HG03175 (cell line): ENCODE measurements at regions not wholly inside any gene's neighbourhood (a gene's known extent, or its start where the extent isn't known, plus 50 kb on each side); places are given as distances from the start of the nearest gene placed in this dataset.
"Not testable (repeated sequence)": the region's sequence is repeated elsewhere in the genome, so short reads cannot be mapped to it uniquely, and the experiment has no call there.

Source experiments
- ATAC-seq: cut with Tn5 transposase; IDR thresholded peaks from one replicate; pipeline ENCODE4 v1.9.1; 2021; ENCODE audit warnings: mild to moderate bottlenecking, moderate library complexity; ENCODE audit not compliant: unreplicated experiment

DNA sequence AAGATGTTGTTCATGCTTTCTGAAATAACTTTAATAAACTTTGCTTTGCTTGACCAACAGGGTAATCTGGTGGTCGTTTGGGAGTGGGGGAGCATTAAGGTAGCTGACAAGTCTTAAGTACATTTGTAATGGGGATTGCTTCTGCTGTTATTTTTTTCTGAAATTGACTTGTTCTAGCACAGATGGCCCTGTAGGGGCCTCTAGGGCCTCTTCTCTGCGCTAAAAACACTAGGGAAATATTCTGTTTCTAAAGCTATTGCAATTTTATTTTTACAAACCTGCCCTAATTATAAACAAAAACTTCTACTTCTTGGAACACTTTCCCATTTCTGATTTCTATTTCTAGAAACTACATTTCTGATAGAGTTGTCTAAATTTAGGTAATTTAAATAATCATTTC lies 191.3 kb upstream of the KCNJ3 start:
- ATAC-seq: no peak

- ATAC-seq: no peak
These were observed 179.6 kb upstream of the KCNJ3 start for GRCh38 chr2:154518872-154519271.

DNA sequence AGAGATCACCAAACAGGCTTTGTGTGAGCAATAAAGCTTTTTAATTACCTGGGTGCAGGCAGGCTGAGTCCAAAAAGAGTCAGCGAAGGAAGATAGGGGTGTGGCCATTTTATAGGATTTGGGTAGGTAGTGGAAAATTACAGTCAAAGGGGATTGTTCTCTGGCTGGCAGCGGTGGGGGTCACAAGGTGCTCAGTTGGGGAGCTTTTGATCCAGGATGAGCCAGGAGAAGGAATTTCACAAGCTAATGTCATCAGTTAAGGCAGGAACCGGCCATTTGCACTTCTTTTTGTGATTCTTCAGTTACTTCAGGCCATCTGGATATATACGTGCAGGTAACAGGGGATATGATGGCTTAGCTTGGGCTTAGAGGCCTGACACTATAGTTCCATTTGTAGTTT lies 177.5 kb upstream of the KCNJ3 start:
- not testable (repeated sequence) for ATAC-seq

- no peak for ATAC-seq
These were observed 172.3 kb upstream of the KCNJ3 start for GRCh38 chr2:154526234-154526633.

DNA sequence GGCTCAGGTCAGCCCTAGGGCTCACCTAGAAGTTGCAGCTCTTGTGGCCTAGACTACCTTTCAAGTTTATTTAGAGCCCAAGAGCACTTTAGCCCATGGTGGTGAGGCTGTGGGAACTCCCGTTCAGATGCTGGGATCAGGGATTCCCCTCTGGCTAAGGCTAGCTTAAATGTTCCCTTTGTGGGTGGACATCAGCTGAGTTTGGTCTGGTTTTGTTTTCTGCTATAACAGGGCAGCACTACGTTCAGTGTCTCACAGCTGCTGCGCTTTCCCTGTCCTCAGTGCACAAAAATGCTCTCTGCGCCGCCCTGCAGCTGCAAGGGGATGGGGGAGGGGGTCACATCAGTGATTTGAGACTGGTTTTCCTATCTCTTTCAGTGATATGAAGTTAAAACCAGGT lies 170.5 kb upstream of the KCNJ3 start:
- no peak for ATAC-seq

- no peak for ATAC-seq
These were observed 166.5 kb upstream of the KCNJ3 start for GRCh38 chr2:154532004-154532403.

- ATAC-seq: no peak
These were observed 165.7 kb upstream of the KCNJ3 start for GRCh38 chr2:154532763-154533162.

DNA sequence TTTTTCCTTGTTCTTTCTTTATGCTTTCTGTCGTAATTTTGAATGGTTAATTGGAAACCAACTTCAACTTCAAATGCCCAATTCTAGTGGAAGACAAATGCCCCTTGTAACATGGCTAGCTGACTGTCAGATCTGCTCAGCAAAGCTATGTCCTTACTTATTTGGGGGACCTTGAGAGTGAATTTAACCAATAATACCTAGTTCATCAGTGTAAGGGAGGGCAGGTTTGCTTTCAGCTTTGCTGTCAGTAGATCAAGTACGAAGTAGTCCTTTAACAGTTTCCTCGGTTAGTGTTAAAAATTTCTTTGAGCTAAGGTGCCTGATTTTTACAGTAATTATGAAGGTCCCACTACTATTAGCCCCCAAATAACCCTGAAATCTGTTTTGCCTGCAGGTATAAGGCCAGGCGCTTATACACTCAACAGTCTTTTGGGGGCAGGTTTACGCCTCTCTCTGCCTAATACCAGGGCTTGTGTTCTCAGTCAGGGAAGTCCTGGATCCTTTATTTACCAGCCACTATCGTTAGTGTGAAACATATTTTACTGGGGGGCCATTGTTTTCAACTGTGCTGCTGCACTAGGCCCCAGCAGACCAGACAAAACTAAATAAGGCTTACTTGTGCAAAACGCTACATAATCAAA lies 165.1 kb upstream of the KCNJ3 start:
- no peak for ATAC-seq

DNA sequence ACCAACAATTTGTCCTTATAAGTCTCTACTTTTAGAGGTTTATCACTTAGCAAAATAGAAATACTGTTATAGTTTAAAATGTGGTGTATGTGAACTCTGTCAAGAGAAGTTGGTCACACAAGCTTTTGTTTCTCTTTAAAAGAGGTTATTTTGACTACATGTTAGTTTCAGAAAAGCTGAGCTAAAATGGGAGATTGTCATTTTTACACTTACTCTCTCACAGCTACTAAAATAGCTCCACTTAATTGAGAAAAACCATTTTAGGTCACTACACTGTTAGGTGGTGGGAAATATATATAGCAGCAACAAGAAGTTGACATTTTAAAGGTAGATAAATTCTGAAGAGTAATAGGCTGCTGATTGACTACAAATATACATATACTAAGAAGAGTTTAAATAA lies 161.5 kb upstream of the KCNJ3 start:
- no peak for ATAC-seq

GRCh38 chr2:154537843-154538450 lies 160.5 kb upstream of the KCNJ3 start:
- no peak for ATAC-seq

- ATAC-seq: no peak
These were observed 152.2 kb upstream of the KCNJ3 start for GRCh38 chr2:154546341-154546740.

DNA sequence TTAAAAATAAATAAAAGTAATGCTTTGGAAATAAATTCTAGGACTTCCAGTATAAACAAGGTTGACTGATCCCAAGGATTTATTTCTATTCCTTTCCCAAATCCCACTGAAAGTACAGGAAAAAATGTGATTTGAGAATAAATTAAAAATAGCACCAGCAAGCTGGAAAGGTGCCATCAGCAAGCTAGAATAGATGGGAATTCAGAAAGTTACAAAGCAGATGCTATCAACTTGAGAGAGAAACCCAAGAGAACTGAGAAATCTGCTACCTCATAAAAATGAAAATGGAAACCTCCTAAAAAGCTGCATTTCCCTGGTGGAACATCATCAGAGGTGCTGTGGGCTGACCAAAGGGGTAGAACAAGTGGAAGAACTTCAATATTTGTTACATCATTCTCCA lies 148.6 kb upstream of the KCNJ3 start:
- no peak for ATAC-seq

DNA sequence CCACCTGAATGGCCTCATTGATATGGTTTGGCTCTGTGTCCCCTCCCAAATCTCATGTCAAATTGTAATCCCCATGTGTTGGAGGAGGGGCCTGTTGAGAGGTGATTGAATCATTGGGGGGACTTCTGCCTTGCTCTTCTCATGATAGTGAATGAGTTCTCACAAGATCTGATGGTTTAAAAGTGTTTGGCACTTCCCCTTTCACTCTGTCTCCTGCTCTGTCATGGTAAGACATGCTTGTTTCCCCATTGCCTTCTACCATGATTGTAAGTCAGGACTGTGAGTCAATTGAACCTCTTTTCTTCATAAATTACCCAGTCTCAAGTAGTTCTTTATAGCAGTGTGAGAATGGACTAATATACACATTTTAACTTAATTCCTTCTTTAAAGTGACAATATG lies 146.8 kb upstream of the KCNJ3 start:
- ATAC-seq: no peak

GRCh38 chr2:154554046-154554445 lies 144.4 kb upstream of the KCNJ3 start:
- no peak for ATAC-seq

GRCh38 chr2:154555710-154556109 lies 142.8 kb upstream of the KCNJ3 start:
- no peak for ATAC-seq

- ATAC-seq: no peak
These were observed 142.3 kb upstream of the KCNJ3 start for GRCh38 chr2:154556146-154556545.

GRCh38 chr2:154556607-154557006 lies 141.9 kb upstream of the KCNJ3 start:
- no peak for ATAC-seq

DNA sequence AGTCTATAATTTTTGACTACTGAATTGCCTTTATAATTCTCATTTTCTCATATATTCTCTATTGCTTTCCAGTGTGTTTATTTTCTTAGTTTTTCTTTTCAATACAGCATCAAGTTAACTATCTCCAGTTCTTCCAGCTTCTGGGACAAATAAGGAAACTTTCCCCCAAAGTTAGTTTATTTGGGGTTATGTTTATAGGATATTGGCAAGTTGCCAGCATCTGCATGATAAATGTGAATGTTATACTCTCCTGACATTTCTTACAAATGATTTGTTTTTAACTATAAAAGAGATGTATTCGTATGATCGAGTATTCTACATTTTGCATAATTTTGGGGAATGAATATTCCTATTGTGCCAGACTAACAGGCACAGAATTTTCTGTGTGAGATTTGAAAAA lies 140.6 kb upstream of the KCNJ3 start:
- no peak for ATAC-seq

- no peak for ATAC-seq
These were observed 133.1 kb upstream of the KCNJ3 start for GRCh38 chr2:154565433-154565832.

DNA sequence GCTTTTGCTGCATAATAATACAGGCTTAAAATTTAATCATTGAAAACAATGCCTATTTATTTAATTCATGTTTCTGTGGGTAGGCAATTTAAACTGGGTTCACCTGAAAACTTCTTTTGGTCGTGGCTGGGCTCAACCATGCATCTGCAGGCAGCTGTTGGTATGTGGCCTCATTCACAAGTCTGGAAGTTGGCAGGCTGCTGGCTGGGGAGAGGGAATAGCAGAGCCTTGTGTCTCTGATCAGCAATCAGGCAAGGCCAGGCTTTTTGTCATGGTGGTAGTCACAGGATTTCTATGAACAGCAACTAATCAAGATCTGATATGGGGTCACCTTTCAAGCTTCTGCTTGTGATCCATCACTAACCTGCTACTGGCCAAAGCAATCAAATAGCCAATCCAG lies 130.1 kb upstream of the KCNJ3 start:
- no peak for ATAC-seq

DNA sequence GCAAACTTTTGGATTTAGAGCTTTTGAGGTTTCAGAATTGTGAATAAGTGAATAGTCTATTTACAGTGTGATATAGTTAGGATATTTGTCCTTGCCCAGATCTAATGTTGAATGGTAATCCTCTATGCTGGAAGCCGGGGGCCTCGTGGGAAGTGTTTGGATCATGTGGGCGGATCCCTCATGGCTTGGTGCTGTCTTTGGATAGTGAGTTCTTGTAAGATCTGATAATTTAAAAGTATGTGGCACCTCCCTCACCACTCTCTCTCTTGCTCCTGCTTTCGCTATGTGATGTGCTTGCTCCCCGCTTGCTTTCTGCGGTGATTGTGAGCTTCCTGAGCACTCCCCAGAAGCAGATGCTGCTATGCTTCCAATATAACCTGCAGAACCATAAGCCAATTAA lies 128.0 kb upstream of the KCNJ3 start:
- no peak for ATAC-seq

DNA sequence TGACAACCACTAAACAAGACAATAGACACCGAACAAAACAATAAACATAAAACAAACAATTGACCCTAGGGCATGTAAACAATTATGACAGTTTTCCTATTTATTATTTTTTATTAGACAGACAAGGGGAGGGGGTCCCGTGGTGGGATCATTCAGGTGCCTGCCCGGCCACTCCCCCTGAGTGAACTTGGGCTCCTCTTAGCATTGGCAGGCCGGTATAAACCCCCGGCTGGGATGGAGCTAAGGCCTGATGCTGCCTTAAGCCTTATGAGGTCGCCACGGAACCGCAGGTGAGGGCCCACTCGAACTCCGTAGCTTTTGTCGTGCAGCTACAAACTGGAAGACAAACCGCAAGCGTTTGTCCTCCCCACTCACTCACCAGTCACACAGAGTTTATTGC lies 121.8 kb upstream of the KCNJ3 start:
- not testable (repeated sequence) for ATAC-seq

DNA sequence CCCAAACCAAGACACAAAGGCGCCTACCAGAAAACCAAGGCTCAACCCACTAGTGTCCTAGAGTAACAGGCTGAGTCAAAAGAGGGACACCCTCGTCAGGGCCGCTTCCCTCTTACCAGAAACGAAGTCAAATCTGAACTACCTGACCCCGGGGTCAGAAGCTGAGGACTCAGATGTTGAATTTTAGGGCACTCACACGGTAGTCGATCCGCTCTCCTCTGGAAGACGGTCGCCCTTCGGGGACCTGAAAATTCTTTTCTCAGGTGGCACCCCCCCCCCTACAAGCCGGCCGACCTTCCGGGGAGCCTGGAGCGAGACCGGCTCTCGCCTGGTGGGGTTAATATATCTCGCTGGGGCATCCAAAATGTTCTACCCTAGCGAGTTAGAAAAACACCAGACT lies 121.1 kb upstream of the KCNJ3 start:
- ATAC-seq: no peak
